AG09319 (cell line): ENCODE measurements at regions not wholly inside any gene's neighbourhood (a gene's known extent, or its start where the extent isn't known, plus 50 kb on each side); places are given as distances from the start of the nearest gene placed in this dataset.

Experiments used
- DNase-seq: peaks from one replicate; pipeline ENCODE4 v3.0.0-alpha.2; 2010; ENCODE audit warnings: low read depth; ENCODE audit errors: extremely low read depth
- CTCF ChIP-seq: IDR thresholded peaks from 2 replicates; pipeline ENCODE4 v1.5.1; 2011; ENCODE audit warnings: low read depth, mild to moderate bottlenecking, inconsistent platforms, low read length, moderate library complexity

DNA sequence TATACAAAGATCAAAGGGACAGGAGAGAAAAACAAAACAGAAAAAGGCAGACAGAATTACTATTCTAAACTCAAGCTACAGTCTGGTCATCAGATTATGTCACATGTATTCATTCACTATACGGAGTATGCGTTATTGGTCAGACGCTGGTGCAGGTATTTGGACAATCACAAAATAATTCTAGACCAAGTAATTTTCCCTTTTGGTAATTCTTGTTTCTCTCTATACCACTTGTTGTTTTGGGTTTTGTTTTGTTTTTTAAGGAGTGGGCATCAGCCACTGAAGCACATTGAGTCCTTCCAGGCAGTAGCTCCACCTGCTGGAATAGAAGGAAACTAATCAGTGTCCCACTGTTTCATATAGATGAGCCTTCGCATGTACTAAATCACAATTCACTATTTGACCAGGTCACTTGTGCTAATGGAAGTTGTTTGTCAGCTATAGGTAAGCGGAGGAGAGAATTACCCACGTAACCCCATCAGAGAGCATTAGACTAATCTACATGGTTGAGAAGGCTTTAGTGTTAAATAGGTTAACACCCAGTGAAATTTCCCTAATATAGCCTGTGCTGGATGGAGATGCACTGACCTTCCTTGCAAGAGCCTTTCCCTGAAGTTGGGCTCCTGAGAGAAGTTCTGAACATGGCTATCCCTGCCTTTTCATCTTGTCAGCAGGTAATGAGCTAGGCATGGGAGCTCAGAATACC is 77.9 kb downstream of the TNFAIP3 start:
- peak; percentile 82 for TF ChIP-seq CTCF
- DNase-seq, result no peak

GRCh38 chr6:137949686-137950390 is 82.8 kb downstream of the TNFAIP3 start:
- no peak for DNase-seq
- TF ChIP-seq CTCF, result no peak

GRCh38 chr6:137950581-137950980 is 83.5 kb downstream of the TNFAIP3 start:
- DNase-seq, result no peak
- no peak for TF ChIP-seq CTCF

- DNase-seq, result no peak
These were observed 84.1 kb downstream of the TNFAIP3 start for GRCh38 chr6:137951064-137951597.

GRCh38 chr6:137952247-137952646 is 85.2 kb downstream of the TNFAIP3 start:
- no peak for TF ChIP-seq CTCF
- no peak for DNase-seq

More at GRCh38 chr6:137951064-137951597, 84.1 kb downstream of the TNFAIP3 start:
- TF ChIP-seq CTCF, result no peak

GRCh38 chr6:137953761-137954160 is 86.7 kb downstream of the TNFAIP3 start:
- DNase-seq, result no peak
- no peak for TF ChIP-seq CTCF

DNA sequence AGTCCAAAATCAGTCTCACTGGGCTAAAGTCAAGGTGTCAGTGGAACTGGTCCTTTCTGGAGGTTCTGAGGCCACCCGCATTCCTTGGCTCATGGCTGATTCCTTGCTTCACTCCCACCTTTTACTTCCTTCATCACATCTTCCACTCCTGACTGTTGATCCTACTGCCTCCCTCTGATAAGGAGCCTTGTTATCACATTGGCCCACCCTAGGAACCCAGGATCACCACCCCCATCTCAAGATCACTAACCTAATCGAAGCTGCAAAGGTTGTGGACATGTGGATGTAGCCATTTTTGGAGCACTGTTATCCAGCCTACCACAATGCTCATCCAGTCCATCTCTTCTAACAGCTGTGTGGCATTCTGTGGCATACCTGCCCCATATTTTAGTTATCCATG is 87.2 kb downstream of the TNFAIP3 start:
- TF ChIP-seq CTCF, result no peak
- DNase-seq, result no peak
